ENCODE measurements at regions not wholly inside any gene's neighbourhood (a gene's known extent, or its start where the extent isn't known, plus 50 kb on each side); places are given as distances from the start of the nearest gene placed in this dataset.

DNA sequence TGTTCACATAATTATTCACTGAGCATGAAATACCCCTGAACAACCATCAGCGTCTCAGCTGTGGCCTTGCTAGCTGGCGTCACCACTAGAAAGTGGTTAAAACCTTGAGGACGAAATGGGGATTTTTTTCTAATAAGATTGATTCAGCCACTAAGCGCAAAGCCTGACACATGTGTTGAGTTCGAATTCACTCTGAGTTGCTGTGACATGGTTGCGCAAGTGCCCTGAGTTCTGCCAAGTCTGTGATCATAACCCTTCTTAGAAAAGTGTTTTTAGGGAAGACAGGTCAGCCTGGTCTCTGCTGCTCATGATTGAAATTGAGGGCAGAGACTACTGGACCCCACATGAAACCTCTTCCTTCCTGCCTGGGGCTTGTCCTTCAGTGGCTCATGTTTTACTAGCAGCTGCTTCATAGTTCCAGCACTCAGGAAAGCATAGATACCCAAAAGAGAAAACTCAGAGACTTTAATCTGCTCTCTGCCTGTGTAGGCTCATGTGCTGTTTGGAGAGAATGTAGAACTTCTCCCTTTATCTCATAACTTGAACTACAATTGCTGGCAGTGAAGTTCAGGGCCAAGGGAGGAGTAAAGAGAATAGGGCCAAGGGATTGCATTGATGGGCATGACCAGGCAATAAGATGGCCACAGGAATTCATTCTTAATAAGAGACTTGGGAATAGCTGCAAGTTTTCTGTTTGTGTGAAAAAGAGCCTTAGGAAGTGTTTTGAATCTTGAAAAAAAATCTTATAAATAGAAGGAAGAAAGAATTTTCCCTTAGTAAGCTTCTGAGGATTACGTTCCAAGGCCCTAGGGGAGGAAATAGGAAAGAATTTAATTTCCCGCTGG, 66.8 kb upstream of the CXCL14 start:
- no peaks in the 10 kb centered on the region for H3K9me2 ChIP-seq (replicated peaks; ENCODE audit: insufficient read depth)
- H4K20me1 ChIP-seq (ENCODE audit: insufficient read depth, poor library complexity, severe bottlenecking) = no peaks in the 10 kb centered on the region
- peak overlapping the region; percentile 54 for H3K27ac ChIP-seq
- no peaks in the 10 kb centered on the region for H3K27me3 ChIP-seq
- H3K36me3 ChIP-seq (replicated peaks; ENCODE audit: insufficient read depth, low read depth) = no peaks in the 10 kb centered on the region
- 91% methylated on average over 8 of the region's 8 CpGs for WGBS (ENCODE audit: low lambda C conversion rate, missing lambda C conversion rate)
- no peaks in the 10 kb centered on the region for H3K79me2 ChIP-seq
- H3K4me2 ChIP-seq = no peak overlapping the region
- no peak overlapping the region for H3K4me3 ChIP-seq
- H2AFZ ChIP-seq = no peak overlapping the region
- DNase-seq (ENCODE audit: low spot score) = no peak
- TF ChIP-seq, protein P1, sequence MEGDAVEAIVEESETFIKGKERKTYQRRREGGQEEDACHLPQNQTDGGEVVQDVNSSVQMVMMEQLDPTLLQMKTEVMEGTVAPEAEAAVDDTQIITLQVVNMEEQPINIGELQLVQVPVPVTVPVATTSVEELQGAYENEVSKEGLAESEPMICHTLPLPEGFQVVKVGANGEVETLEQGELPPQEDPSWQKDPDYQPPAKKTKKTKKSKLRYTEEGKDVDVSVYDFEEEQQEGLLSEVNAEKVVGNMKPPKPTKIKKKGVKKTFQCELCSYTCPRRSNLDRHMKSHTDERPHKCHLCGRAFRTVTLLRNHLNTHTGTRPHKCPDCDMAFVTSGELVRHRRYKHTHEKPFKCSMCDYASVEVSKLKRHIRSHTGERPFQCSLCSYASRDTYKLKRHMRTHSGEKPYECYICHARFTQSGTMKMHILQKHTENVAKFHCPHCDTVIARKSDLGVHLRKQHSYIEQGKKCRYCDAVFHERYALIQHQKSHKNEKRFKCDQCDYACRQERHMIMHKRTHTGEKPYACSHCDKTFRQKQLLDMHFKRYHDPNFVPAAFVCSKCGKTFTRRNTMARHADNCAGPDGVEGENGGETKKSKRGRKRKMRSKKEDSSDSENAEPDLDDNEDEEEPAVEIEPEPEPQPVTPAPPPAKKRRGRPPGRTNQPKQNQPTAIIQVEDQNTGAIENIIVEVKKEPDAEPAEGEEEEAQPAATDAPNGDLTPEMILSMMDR (IDR thresholded peaks at IDR 0.05; ENCODE audit: poor library complexity) = no peak
- TF ChIP-seq EZH2phosphoT487 (IDR thresholded peaks at IDR 0.05; ENCODE audit: low read depth, severe bottlenecking, unreplicated experiment) (no peak), EZH2 (IDR thresholded peaks at IDR 0.05; ENCODE audit: borderline replicate concordance) (no peak)
- peaks cover 26% of the 10 kb centered on the region for H3K4me1 ChIP-seq (ENCODE audit: insufficient read depth)
- H3K9me3 ChIP-seq (ENCODE audit: low read depth) = no peaks in the 10 kb centered on the region

DNA sequence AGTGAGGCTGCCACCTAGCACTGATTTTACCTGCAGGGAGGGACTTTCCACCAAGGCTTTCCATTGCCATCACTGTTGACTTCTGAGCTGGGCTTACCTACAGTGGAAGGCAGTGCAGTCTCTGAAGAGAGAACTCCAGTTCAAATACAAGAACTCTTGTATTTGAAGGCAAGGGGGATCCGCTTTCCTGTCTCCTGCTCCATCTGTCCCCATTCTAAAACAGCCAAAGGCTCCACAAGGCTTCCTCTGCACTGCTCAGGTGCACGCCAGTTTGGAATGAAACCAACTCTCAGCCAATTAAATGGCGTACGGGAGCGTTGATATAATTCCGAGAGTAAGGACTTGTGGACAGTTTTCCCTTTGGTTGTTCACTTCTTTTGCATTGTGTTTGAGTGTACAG, 66.0 kb upstream of the CXCL14 start:
- H3K36me3 ChIP-seq (replicated peaks; ENCODE audit: insufficient read depth, low read depth) = no peaks in the 10 kb centered on the region
- no peaks in the 10 kb centered on the region for H3K9me3 ChIP-seq (ENCODE audit: low read depth)
- peak overlapping the region; percentile 54 for H3K27ac ChIP-seq
- no peak overlapping the region for H3K4me2 ChIP-seq
- H3K9me2 ChIP-seq (replicated peaks; ENCODE audit: insufficient read depth) = no peaks in the 10 kb centered on the region
- no peak overlapping the region for H3K4me3 ChIP-seq
- H3K27me3 ChIP-seq = no peaks in the 10 kb centered on the region
- 98% methylated on average over 6 of the region's 6 CpGs for WGBS (ENCODE audit: low lambda C conversion rate, missing lambda C conversion rate)
- no peaks in the 10 kb centered on the region for H3K79me2 ChIP-seq
- no peaks in the 10 kb centered on the region for H4K20me1 ChIP-seq (ENCODE audit: insufficient read depth, poor library complexity, severe bottlenecking)
- H3K4me1 ChIP-seq (ENCODE audit: insufficient read depth) = peaks cover 26% of the 10 kb centered on the region
- no peak for DNase-seq (ENCODE audit: low spot score)
- no peak overlapping the region for H2AFZ ChIP-seq
- TF ChIP-seq EZH2phosphoT487 (IDR thresholded peaks at IDR 0.05; ENCODE audit: low read depth, severe bottlenecking, unreplicated experiment) (no peak), EZH2 (IDR thresholded peaks at IDR 0.05; ENCODE audit: borderline replicate concordance) (no peak)
- TF ChIP-seq, protein P1 (IDR thresholded peaks at IDR 0.05; ENCODE audit: poor library complexity) = no peak

GRCh38 chr5:135643881-135644766, 65.3 kb upstream of the CXCL14 start:
- Histone ChIP-seq H3K27ac (peak overlapping the region; percentile 16), H3K79me2 (no peaks in the 10 kb centered on the region), H2AFZ (no peak overlapping the region), H3K9me3 (ENCODE audit: low read depth) (no peaks in the 10 kb centered on the region), H3K36me3 (replicated peaks; ENCODE audit: insufficient read depth, low read depth) (no peaks in the 10 kb centered on the region), H4K20me1 (ENCODE audit: insufficient read depth, poor library complexity, severe bottlenecking) (no peaks in the 10 kb centered on the region), H3K9me2 (replicated peaks; ENCODE audit: insufficient read depth) (no peaks in the 10 kb centered on the region), H3K4me3 (no peak overlapping the region), H3K4me2 (no peak overlapping the region), H3K4me1 (ENCODE audit: insufficient read depth) (peaks cover 26% of the 10 kb centered on the region), H3K27me3 (no peaks in the 10 kb centered on the region)
- TF ChIP-seq EZH2phosphoT487 (IDR thresholded peaks at IDR 0.05; ENCODE audit: low read depth, severe bottlenecking, unreplicated experiment) (no peak), EZH2 (IDR thresholded peaks at IDR 0.05; ENCODE audit: borderline replicate concordance) (no peak)
- TF ChIP-seq, protein P1 (IDR thresholded peaks at IDR 0.05; ENCODE audit: poor library complexity) = no peak
- DNase-seq (ENCODE audit: low spot score) = no peak
- WGBS (ENCODE audit: low lambda C conversion rate, missing lambda C conversion rate) = 43% methylated on average over 4 of the region's 4 CpGs
